ENCODE measurements at regions not wholly inside any gene's neighbourhood (a gene's known extent, or its start where the extent isn't known, plus 50 kb on each side); places are given as distances from the start of the nearest gene placed in this dataset.
A peak's percentile ranks its signal among the peaks of the same experiment; 100 is the strongest.

- no peak for TF ChIP-seq POLR2A (IDR thresholded peaks at IDR 0.05; ENCODE audit: low read depth, low read length)
- FAIRE-seq (no peak), DNase-seq (ENCODE audit: insufficient read length, low spot score) (no peak)
Measured at GRCh38 chr13:74320282-74320681, 186.1 kb upstream of the KLF12 start.

- TF ChIP-seq POLR2A (IDR thresholded peaks at IDR 0.05; ENCODE audit: low read depth, low read length) = no peak
- FAIRE-seq = no peak
- no peak for DNase-seq (ENCODE audit: insufficient read length, low spot score)
Measured at GRCh38 chr13:74316547-74316946, 182.3 kb upstream of the KLF12 start.

DNA sequence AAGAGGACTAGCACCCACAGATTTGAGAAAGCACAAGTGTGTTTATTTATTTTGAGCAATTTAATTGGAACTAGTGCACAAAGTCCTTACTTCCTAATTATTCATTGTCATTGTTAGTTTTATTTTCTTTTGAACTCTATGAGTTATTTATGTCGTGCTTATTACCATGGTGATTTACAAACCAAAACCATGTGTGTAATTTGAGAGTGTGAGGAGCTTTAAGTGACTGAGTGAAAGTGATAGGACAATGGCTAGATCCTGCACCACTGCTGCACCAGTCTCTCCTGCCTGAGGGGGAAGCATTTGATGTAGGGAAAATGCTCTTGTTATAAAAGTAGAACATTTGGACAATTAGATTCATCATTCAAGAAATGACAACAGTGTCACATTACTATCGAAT is 172.3 kb upstream of the KLF12 start:
- no peak for FAIRE-seq
- no peak for TF ChIP-seq POLR2A (IDR thresholded peaks at IDR 0.05; ENCODE audit: low read depth, low read length)
- no peak for DNase-seq (ENCODE audit: insufficient read length, low spot score)

DNA sequence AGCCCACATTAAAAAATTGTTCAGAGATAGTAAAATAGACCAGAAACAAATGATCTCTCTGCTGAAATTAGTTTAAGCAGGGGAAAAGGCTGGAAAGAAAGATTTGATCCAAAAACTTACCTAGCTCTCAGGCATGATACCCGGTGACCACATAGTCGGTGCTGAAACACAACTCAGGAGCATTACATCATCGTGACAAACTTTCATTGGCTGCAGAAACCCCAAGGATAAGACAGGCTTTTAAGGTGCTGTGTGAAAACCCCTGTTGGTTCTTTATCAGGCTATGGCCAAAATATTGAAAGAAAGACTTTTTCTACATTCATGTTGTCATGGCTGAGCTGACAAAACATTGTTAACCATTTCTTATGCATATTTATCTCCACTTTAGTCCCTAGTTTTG is 171.7 kb upstream of the KLF12 start:
- no peak for DNase-seq (ENCODE audit: insufficient read length, low spot score)
- no peak for FAIRE-seq

GRCh38 chr13:74301258-74301935 is 167.2 kb upstream of the KLF12 start:
- FAIRE-seq (no peak), DNase-seq (ENCODE audit: insufficient read length, low spot score) (no peak)
- TF ChIP-seq POLR2A (IDR thresholded peaks at IDR 0.05; ENCODE audit: low read depth, low read length) = no peak

More for the DNA sequence above, 171.7 kb upstream of the KLF12 start:
- TF ChIP-seq POLR2A (IDR thresholded peaks at IDR 0.05; ENCODE audit: low read depth, low read length) = no peak

- FAIRE-seq (no peak), DNase-seq (ENCODE audit: insufficient read length, low spot score) (no peak)
- no peak for TF ChIP-seq POLR2A (IDR thresholded peaks at IDR 0.05; ENCODE audit: low read depth, low read length)
Measured at GRCh38 chr13:74300162-74300561, 166.0 kb upstream of the KLF12 start.

GRCh38 chr13:74299721-74300120 is 165.5 kb upstream of the KLF12 start:
- FAIRE-seq (no peak), DNase-seq (ENCODE audit: insufficient read length, low spot score) (no peak)
- no peak for TF ChIP-seq POLR2A (IDR thresholded peaks at IDR 0.05; ENCODE audit: low read depth, low read length)

- no peak for FAIRE-seq
- DNase-seq (ENCODE audit: insufficient read length, low spot score) = no peak
- TF ChIP-seq POLR2A (IDR thresholded peaks at IDR 0.05; ENCODE audit: low read depth, low read length) = no peak
Measured at GRCh38 chr13:74298923-74299322, 164.7 kb upstream of the KLF12 start.

GRCh38 chr13:74289861-74290773 is 155.9 kb upstream of the KLF12 start:
- DNase-seq (ENCODE audit: insufficient read length, low spot score) = peak; percentile 45

DNA sequence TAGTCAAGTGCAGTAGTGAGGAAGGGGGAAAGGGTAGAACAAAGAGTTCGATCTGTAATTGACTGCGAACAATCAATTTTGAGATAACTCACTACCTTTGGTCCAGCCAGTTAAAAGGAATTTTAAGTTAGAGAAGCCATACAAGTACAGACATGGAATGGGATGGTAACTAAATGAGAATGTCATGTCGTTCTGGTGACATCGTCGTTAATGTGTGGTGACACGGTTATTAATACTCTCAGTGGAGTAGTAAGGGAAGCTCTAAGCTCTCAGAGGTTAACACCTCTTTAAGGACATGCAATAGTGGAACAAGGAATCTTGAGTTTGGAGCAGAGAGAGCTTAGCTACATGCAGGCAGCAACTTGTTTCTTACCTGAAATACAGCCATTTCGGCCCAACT is 154.9 kb upstream of the KLF12 start:
- no peak for TF ChIP-seq POLR2A (IDR thresholded peaks at IDR 0.05; ENCODE audit: low read depth, low read length)
- DNase-seq (ENCODE audit: insufficient read length, low spot score) (no peak), FAIRE-seq (no peak)

More at GRCh38 chr13:74289861-74290773, 155.9 kb upstream of the KLF12 start:
- peak; percentile 98 for FAIRE-seq
- TF ChIP-seq POLR2A (IDR thresholded peaks at IDR 0.05; ENCODE audit: low read depth, low read length) = no peak

GRCh38 chr13:74288361-74288911 is 154.2 kb upstream of the KLF12 start:
- TF ChIP-seq POLR2A (IDR thresholded peaks at IDR 0.05; ENCODE audit: low read depth, low read length) = no peak
- no peak for DNase-seq (ENCODE audit: insufficient read length, low spot score)
- FAIRE-seq = no peak

DNA sequence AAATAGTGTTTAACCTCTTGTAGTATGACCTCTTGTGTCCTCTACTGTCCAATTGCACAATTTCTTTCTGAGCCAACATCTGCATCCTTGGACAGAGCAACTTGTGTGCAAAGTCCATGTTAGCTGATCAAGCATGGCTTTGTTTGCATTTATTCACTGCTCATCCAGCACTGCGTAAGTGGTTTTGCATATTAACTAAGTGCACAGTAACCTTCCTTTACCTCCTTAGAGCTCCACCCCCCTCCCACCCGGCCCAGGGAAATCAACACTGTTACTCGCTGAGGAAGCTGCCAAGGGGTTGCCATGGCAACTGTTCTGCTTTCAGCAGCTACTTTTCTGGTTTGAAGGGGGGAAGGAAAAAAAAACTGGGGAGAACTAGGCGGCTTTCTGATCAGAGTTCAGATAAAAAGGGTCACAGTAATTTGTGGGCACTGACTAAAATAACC is 153.5 kb upstream of the KLF12 start:
- TF ChIP-seq POLR2A (IDR thresholded peaks at IDR 0.05; ENCODE audit: low read depth, low read length) = no peak
- no peak for DNase-seq (ENCODE audit: insufficient read length, low spot score)
- peak; percentile 23 for FAIRE-seq

GRCh38 chr13:74280795-74281490 is 146.7 kb upstream of the KLF12 start:
- DNase-seq (ENCODE audit: insufficient read length, low spot score) (no peak), FAIRE-seq (no peak)
- TF ChIP-seq POLR2A (IDR thresholded peaks at IDR 0.05; ENCODE audit: low read depth, low read length) = no peak
